HUES48 (cell line): ENCODE measurements at regions not wholly inside any gene's neighbourhood (a gene's known extent, or its start where the extent isn't known, plus 50 kb on each side); places are given as distances from the start of the nearest gene placed in this dataset.
"Not testable (repeated sequence)": the region's sequence is repeated elsewhere in the genome, so short reads cannot be mapped to it uniquely, and the experiment has no call there.

Experiments used
- H3K27ac ChIP-seq: one replicate; pipeline ENCODE4 v1.7.0; 2013; ENCODE audit warnings: low read depth, low read length, inconsistent platforms
- H3K27me3 ChIP-seq: 2 replicates; pipeline ENCODE4 v1.6.1; 2013; ENCODE audit warnings: mild to moderate bottlenecking, low read length; ENCODE audit not compliant: control insufficient read depth, insufficient read depth
- H3K36me3 ChIP-seq: 2 replicates; pipeline ENCODE4 v1.6.1; 2013; ENCODE audit warnings: low read length; ENCODE audit not compliant: control insufficient read depth, insufficient read depth
- H3K4me1 ChIP-seq: 2 replicates; pipeline ENCODE4 v1.6.1; 2013; ENCODE audit warnings: mild to moderate bottlenecking, low read length; ENCODE audit not compliant: control insufficient read depth, insufficient read depth
- H3K4me3 ChIP-seq: 2 replicates; pipeline ENCODE4 v1.5.1; 2013; ENCODE audit warnings: mild to moderate bottlenecking, low read depth, low read length
- H3K9ac ChIP-seq: 2 replicates; pipeline ENCODE4 v1.6.1; 2013; ENCODE audit warnings: mild to moderate bottlenecking, low read depth, low read length, moderate library complexity
- H3K9me3 ChIP-seq: 2 replicates; pipeline ENCODE4 v1.6.1; 2013; ENCODE audit warnings: low read length; ENCODE audit not compliant: control insufficient read depth, insufficient read depth

DNA sequence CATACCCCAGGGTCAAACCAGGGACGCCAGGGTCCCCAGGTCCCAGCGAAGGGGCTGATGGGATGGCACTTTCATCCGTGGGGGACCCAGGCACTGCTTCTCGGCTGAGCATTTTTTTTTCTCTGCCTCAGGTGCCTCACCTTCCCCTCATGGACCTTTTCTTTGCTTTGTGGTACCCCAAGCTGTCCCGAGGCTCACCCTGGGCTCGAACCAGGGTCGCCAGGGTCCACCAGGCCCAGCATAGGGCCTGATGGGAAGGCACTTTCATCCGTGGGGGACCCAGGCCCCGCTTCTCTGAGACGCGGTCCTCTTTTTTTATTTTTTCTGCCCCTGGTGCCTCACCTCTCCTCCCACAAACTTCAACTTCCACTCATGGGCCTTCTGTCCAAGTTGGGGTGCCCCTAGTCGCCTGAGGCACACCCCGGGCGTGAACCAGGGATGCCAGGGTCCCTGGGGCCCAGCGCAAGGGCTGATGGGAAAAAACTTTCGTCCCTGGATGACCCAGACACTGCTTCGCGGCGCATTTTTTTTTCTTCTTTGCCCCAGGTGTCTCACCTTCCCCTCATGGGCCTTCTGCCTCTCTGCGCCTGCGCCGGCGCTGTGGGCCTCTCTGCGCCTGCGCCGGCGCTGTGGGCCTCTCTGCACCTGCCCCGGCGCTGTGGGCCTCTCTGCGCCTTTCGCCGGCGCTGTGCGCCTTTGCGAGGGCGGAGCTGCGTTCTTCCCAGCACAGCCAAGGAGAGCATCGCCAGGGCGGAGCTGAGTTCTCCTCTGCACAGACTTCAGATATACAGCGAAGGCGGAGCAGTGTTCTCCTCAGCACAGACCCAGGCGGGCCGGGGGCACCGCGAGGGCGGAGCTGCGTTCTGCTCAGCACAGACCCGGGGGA is 533.3 kb downstream of the CWH43 start:
- not testable (repeated sequence) for H3K4me3 ChIP-seq, H3K27ac ChIP-seq, H3K4me1 ChIP-seq, H3K9ac ChIP-seq, H3K27me3 ChIP-seq, H3K36me3 ChIP-seq
- peaks cover 23% of the 10 kb centered on the region for H3K9me3 ChIP-seq

GRCh38 chr4:49523816-49524765 is 538.0 kb downstream of the CWH43 start:
- H3K27ac ChIP-seq, H3K9me3 ChIP-seq, H3K9ac ChIP-seq, H3K36me3 ChIP-seq, H3K4me3 ChIP-seq, H3K27me3 ChIP-seq, H3K4me1 ChIP-seq: not testable (repeated sequence)

GRCh38 chr4:49558916-49559676 is 573.0 kb downstream of the CWH43 start:
- not testable (repeated sequence) for H3K36me3 ChIP-seq, H3K4me3 ChIP-seq, H3K4me1 ChIP-seq, H3K27me3 ChIP-seq, H3K27ac ChIP-seq, H3K9ac ChIP-seq
- peaks cover 20% of the 10 kb centered on the region for H3K9me3 ChIP-seq

GRCh38 chr4:49560131-49560816 is 574.2 kb downstream of the CWH43 start:
- not testable (repeated sequence) for H3K27ac ChIP-seq, H3K36me3 ChIP-seq, H3K9ac ChIP-seq, H3K4me3 ChIP-seq, H3K27me3 ChIP-seq, H3K4me1 ChIP-seq
- peaks cover 14% of the 10 kb centered on the region for H3K9me3 ChIP-seq

DNA sequence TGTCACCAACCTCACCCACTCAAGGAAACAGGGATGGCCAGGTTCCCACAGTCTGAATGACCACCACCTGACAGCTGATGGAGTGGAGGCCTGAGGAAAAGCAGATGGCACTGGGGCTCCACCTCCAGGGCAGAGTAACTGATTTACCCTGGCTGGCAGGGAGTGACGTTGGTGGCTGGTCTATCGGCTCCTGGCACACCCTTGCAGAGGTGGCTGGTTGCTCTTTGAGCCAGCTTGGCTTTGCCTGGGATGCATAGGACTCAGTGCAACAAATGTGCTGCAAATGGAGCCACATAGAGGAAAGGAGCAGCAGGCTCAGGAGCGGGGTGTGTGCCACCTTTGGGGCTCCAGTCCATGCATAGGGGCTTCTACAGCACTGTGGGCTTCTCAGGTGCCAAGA is 574.8 kb downstream of the CWH43 start:
- not testable (repeated sequence) for H3K4me1 ChIP-seq, H3K36me3 ChIP-seq, H3K27ac ChIP-seq, H3K9ac ChIP-seq, H3K4me3 ChIP-seq, H3K27me3 ChIP-seq
- peaks cover 15% of the 10 kb centered on the region for H3K9me3 ChIP-seq

- not testable (repeated sequence) for H3K27me3 ChIP-seq, H3K36me3 ChIP-seq, H3K4me3 ChIP-seq, H3K4me1 ChIP-seq, H3K9ac ChIP-seq, H3K27ac ChIP-seq
- H3K9me3 ChIP-seq: peaks cover 35% of the 10 kb centered on the region
Measured at GRCh38 chr4:49570248-49570647, 584.2 kb downstream of the CWH43 start.

DNA sequence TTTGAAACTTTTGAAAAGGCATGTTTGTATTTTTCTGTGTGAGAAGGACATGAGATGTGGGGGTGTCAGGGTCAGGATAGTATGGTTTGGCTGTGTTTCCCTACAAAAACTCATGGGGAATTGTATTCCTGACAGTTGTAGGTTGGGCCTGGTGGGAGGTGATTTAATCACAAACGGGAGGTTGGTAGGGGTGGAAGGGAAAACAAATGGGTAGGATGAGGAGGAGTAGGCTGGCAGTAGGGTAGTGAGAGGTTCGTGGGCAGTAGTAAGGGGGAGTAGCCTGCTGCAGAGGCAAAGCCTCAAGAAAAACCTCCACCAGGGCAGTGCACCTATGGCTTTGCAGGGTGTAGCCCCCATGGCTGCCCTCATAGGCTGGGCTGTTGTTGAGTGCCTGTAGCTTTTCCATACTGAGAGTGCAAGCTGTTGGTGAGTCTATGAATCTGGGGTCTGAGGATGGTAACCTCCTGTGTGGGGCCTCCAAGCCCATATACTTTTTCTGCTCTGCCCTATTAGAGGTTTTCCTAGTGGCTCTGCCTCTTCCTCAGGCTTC is 587.7 kb downstream of the CWH43 start:
- not testable (repeated sequence) for H3K27ac ChIP-seq, H3K4me1 ChIP-seq, H3K9ac ChIP-seq, H3K36me3 ChIP-seq, H3K27me3 ChIP-seq, H3K4me3 ChIP-seq
- peaks cover 49% of the 10 kb centered on the region for H3K9me3 ChIP-seq

- peaks cover 50% of the 10 kb centered on the region for H3K9me3 ChIP-seq
- H3K4me1 ChIP-seq, H3K9ac ChIP-seq, H3K36me3 ChIP-seq, H3K4me3 ChIP-seq, H3K27ac ChIP-seq, H3K27me3 ChIP-seq: not testable (repeated sequence)
Measured at GRCh38 chr4:49575250-49575649, 589.2 kb downstream of the CWH43 start.

DNA sequence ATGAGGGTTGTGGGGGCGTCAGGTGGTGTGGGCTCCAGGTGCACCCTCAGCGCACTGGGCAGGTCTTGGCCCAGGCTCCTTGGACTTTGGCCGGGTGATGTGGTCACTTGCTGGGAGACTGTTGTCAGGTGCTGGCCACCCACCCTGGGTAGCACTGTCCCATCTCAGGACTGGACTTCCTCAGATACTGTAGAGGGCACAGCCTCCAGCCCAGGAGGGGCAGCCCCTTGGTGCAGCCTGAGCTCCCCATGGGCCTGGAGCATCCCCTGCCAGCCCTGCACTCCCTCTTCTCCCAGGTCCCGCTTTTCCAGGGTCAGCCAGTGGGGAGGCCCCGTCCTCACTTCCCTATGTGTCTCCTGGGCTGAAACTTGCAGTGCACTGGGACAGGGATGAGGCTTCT is 592.3 kb downstream of the CWH43 start:
- H3K27me3 ChIP-seq, H3K4me1 ChIP-seq, H3K9ac ChIP-seq, H3K36me3 ChIP-seq, H3K27ac ChIP-seq, H3K4me3 ChIP-seq: not testable (repeated sequence)
- H3K9me3 ChIP-seq: peaks cover 35% of the 10 kb centered on the region

DNA sequence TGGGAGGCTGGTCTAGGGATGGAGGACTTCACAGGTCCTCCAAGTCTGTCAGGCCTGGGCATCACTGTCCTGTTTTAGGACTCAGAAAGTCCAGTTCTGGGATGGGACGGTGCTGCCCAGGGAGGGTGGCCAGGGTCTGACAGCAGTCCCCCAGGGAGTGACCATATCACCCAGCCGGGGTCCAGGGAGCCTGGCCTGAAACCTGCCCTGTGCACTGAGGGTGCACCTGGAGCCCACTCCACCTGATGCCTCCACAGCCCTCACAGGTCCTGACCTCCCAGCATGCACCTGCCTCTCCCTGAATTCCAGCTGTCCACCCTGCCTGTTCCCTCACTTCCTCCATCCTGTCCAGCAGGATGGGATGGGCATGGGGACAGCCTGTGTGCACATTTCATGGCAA is 592.8 kb downstream of the CWH43 start:
- not testable (repeated sequence) for H3K4me1 ChIP-seq, H3K27me3 ChIP-seq, H3K4me3 ChIP-seq, H3K36me3 ChIP-seq, H3K27ac ChIP-seq, H3K9ac ChIP-seq
- peaks cover 32% of the 10 kb centered on the region for H3K9me3 ChIP-seq
